Liver (tissue), 8 donors: ENCODE measurements at regions not wholly inside any gene's neighbourhood (a gene's known extent, or its start where the extent isn't known, plus 50 kb on each side); places are given as distances from the start of the nearest gene placed in this dataset.

Experiments
- DNase-seq: peaks from one replicate; pipeline ENCODE4 v3.0.0-alpha.2; 2017; ENCODE audit warnings: low spot score
- H3K27ac ChIP-seq, 2 donors: one replicate each; pipeline ENCODE4 v1.7.0; 2013; ENCODE audit warnings: inconsistent platforms in 2 of 2, low read length in 2 of 2, control low read depth in 1 of 2, low read depth in 1 of 2, mild to moderate bottlenecking in 1 of 2
- H3K27me3 ChIP-seq, 4 donors: one replicate each; pipeline versions ENCODE4 v1.6.1 to v1.7.0; 2013; ENCODE audit warnings: low read length in 3 of 4, inconsistent platforms in 1 of 4, mild to moderate bottlenecking in 1 of 4, moderate library complexity in 1 of 4; ENCODE audit not compliant: control insufficient read depth in 4 of 4, insufficient read depth in 4 of 4
- H3K36me3 ChIP-seq, 4 donors: one replicate each; pipeline versions ENCODE4 v1.6.1 to v1.7.0; 2013; ENCODE audit warnings: low read length in 3 of 4, mild to moderate bottlenecking in 3 of 4, low read depth in 1 of 4, moderate library complexity in 1 of 4; ENCODE audit not compliant: control insufficient read depth in 4 of 4, insufficient read depth in 3 of 4
- H3K4me1 ChIP-seq, 4 donors: one replicate each; pipeline versions ENCODE4 v1.6.1 to v1.7.0; 2013; ENCODE audit warnings: low read length in 3 of 4, mild to moderate bottlenecking in 3 of 4, moderate library complexity in 1 of 4; ENCODE audit not compliant: control insufficient read depth in 4 of 4, insufficient read depth in 4 of 4
- H3K4me3 ChIP-seq, 3 donors: one replicate each; pipeline versions ENCODE4 v1.6.1 to v1.7.0; 2013; ENCODE audit warnings: low read length in 3 of 3, control low read depth in 1 of 3, low read depth in 1 of 3, mild to moderate bottlenecking in 1 of 3
- H3K9ac ChIP-seq, 2 donors: one replicate each; pipeline ENCODE4 v1.7.0; 2013; ENCODE audit warnings: low read length in 2 of 2, mild to moderate bottlenecking in 2 of 2, moderate library complexity in 2 of 2, control low read depth in 1 of 2, low read depth in 1 of 2
- H3K9me3 ChIP-seq, 4 donors: one replicate each; pipeline versions ENCODE4 v1.6.1 to v1.7.0; 2013; ENCODE audit warnings: low read length in 3 of 4; ENCODE audit not compliant: control insufficient read depth in 4 of 4
- ATF3 ChIP-seq: IDR thresholded peaks from 2 replicates; pipeline ENCODE4 v1.6.1; 2016; ENCODE audit warnings: antibody characterized with exemption
- CTCF ChIP-seq: fragments of 150-350 bp; IDR thresholded peaks from 2 replicates; pipeline ENCODE4 v1.5.1; 2017; ENCODE audit warnings: improper control_type of control experiment, low read depth, low read length; ENCODE audit not compliant: missing input control
- EGR1 ChIP-seq, 2 donors: IDR thresholded peaks; 2 replicates each; pipeline ENCODE4 v1.6.1; 2016 to 2018; ENCODE audit warnings: antibody characterized with exemption in 2 of 2, low read depth in 2 of 2
- FOXA1 ChIP-seq: IDR thresholded peaks from 2 replicates; pipeline ENCODE4 v1.6.1; 2016; ENCODE audit warnings: antibody characterized with exemption
- FOXA2 ChIP-seq: IDR thresholded peaks from 2 replicates; pipeline ENCODE4 v1.6.1; 2016; ENCODE audit warnings: antibody characterized with exemption
- GABPA ChIP-seq, 2 donors: IDR thresholded peaks in 1 of 2; conservative IDR thresholded peaks in 1 of 2; 2 replicates each; pipeline ENCODE4 v1.6.1; 2016; ENCODE audit warnings: antibody characterized with exemption in 2 of 2, mild to moderate bottlenecking in 1 of 2, moderate library complexity in 1 of 2
- HNF4A ChIP-seq, 2 donors: conservative IDR thresholded peaks; 2 replicates each; pipeline ENCODE4 v1.6.1; 2016; ENCODE audit warnings: antibody characterized with exemption in 2 of 2, mild to moderate bottlenecking in 2 of 2
- HNF4G ChIP-seq: IDR thresholded peaks from 2 replicates; pipeline ENCODE4 v1.6.1; 2016; ENCODE audit warnings: antibody characterized with exemption
- JUND ChIP-seq, 2 donors: IDR thresholded peaks; 2 replicates each; pipeline ENCODE4 v1.6.1; 2016; ENCODE audit warnings: antibody characterized with exemption in 2 of 2
- MAX ChIP-seq: IDR thresholded peaks from 2 replicates; pipeline ENCODE4 v1.6.1; 2016; ENCODE audit warnings: antibody characterized with exemption
- NR2F2 ChIP-seq: IDR thresholded peaks from 2 replicates; pipeline ENCODE4 v1.6.1; 2016; ENCODE audit warnings: antibody characterized with exemption
- RAD21 ChIP-seq, 2 donors: IDR thresholded peaks; 2 replicates each; pipeline ENCODE4 v1.6.1; 2016; ENCODE audit warnings: antibody characterized with exemption in 2 of 2, mild to moderate bottlenecking in 2 of 2
- RXRA ChIP-seq, 2 donors: IDR thresholded peaks; 2 replicates each; pipeline ENCODE4 v1.6.1; 2017 to 2018; ENCODE audit warnings: antibody characterized with exemption in 2 of 2, mild to moderate bottlenecking in 1 of 2
- SP1 ChIP-seq: IDR thresholded peaks from 2 replicates; pipeline ENCODE4 v1.6.1; 2018; ENCODE audit warnings: antibody characterized with exemption, mild to moderate bottlenecking
- TAF1 ChIP-seq: conservative IDR thresholded peaks from 2 replicates; pipeline ENCODE4 v1.6.1; 2016; ENCODE audit warnings: antibody characterized with exemption, mild to moderate bottlenecking
- ZBTB33 ChIP-seq: IDR thresholded peaks from 2 replicates; pipeline ENCODE4 v1.6.1; 2016; ENCODE audit warnings: antibody characterized with exemption
- WGBS: extraction: QIAGEN DNeasy Blood & Tissue Kit; methylation state at CpG from one replicate; pipeline ENCODE4 v1.1.7; 2013; 5-methylcytosine and 5-hydroxymethylcytosine counted together
- donor health status: healthy.
- donor health status: healthy.
- donor health status: healthy.
- donor health status: healthy.
- donor health status: healthy.

- no peak overlapping the region for H3K9ac ChIP-seq
- H3K4me3 ChIP-seq: no peak overlapping the region
- DNase-seq: no peak
- 81% methylated on average over 13 of the region's 13 CpGs for WGBS
- no peak overlapping the region for H3K27ac ChIP-seq
- TF ChIP-seq TAF1 (no peak), JUND (IDR thresholded peaks at IDR 0.05) (no peak), EGR1 (IDR thresholded peaks at IDR 0.05; ENCODE audit: low read depth in 2 of 2) (no peak), ATF3 (no peak), FOXA1 (no peak), MAX (no peak), SP1 (no peak), FOXA2 (no peak), CTCF (no peak), NR2F2 (no peak), HNF4A (conservative IDR thresholded peaks at IDR 0.05) (no peak), HNF4G (no peak), ZBTB33 (no peak), RXRA (IDR thresholded peaks at IDR 0.05) (no peak), RAD21 (IDR thresholded peaks at IDR 0.05) (no peak), GABPA (IDR thresholded peaks at IDR 0.05 in 1 of 2, conservative IDR thresholded peaks at IDR 0.05 in 1 of 2) (no peak)
- peaks cover 0 to 5% (median 0%) of the 10 kb centered on the region in 4 donors for H3K27me3 ChIP-seq
- H3K4me1 ChIP-seq: no peaks in the 10 kb centered on the region
- no peaks in the 10 kb centered on the region for H3K9me3 ChIP-seq
- no peaks in the 10 kb centered on the region for H3K36me3 ChIP-seq
These were observed 344.9 kb downstream of the BRD1 start for GRCh38 chr22:49482811-49483210.

- no peak overlapping the region for H3K27ac ChIP-seq
- TF ChIP-seq HNF4A (conservative IDR thresholded peaks at IDR 0.05): no peak
- no peak for DNase-seq
- no peaks in the 10 kb centered on the region for H3K9me3 ChIP-seq
- H3K4me3 ChIP-seq: no peak overlapping the region
- H3K4me1 ChIP-seq: no peaks in the 10 kb centered on the region
- no peak overlapping the region for H3K9ac ChIP-seq
- H3K27me3 ChIP-seq: peaks cover 0 to 5% (median 0%) of the 10 kb centered on the region in 4 donors
- no peaks in the 10 kb centered on the region for H3K36me3 ChIP-seq
- 24% methylated on average over 35 of the region's 35 CpGs for WGBS
These were observed 345.8 kb downstream of the BRD1 start for GRCh38 chr22:49481659-49482399.
